Heart right ventricle (tissue), 16 donors: ENCODE measurements at regions not wholly inside any gene's neighbourhood (a gene's known extent, or its start where the extent isn't known, plus 50 kb on each side); places are given as distances from the start of the nearest gene placed in this dataset.

Source experiments
- ATAC-seq, 8 donors: fragments of 200-7000 bp; cut with Tn5 transposase; one replicate each; pipeline ENCODE4 v1.9.1; 2020; ENCODE audit warnings: mild to moderate bottlenecking in 8 of 8, moderate library complexity in 8 of 8, moderate number of reproducible peaks in 1 of 8
- DNase-seq, 2 donors: peaks; one replicate each; pipeline ENCODE4 v3.0.0-alpha.2; 2020
- H3K27ac ChIP-seq, 10 donors: fragments of 200-600 bp; sonication (generic) in 2 of 10; one replicate each; pipeline versions ENCODE4 v1.5.0 to v1.8.0; 2020 to 2022; ENCODE audit warnings: mild to moderate bottlenecking in 3 of 10
- H3K27me3 ChIP-seq, 7 donors: fragments of 200-600 bp; one replicate each; pipeline ENCODE4 v1.8.0; 2021 to 2022; ENCODE audit warnings: mild to moderate bottlenecking in 2 of 7
- H3K36me3 ChIP-seq, 9 donors: fragments of 200-600 bp; sonication (generic) in 1 of 9; one replicate each; pipeline versions ENCODE4 v1.5.0 to v1.8.0; 2020 to 2022; ENCODE audit warnings: mild to moderate bottlenecking in 2 of 9
- H3K4me1 ChIP-seq, 9 donors: fragments of 200-600 bp; sonication (generic) in 1 of 9; one replicate each; pipeline versions ENCODE4 v1.5.0 to v1.8.0; 2020 to 2022; ENCODE audit warnings: mild to moderate bottlenecking in 4 of 9
- H3K4me3 ChIP-seq, 10 donors: fragments of 200-600 bp; sonication (generic) in 2 of 10; one replicate each; pipeline versions ENCODE4 v1.5.0 to v1.8.0; 2020 to 2022; ENCODE audit warnings: mild to moderate bottlenecking in 7 of 10, moderate library complexity in 2 of 10
- H3K9me3 ChIP-seq, 11 donors: fragments of 200-600 bp in 10 of 11; sonication (generic) in 2 of 11; one replicate each; pipeline versions ENCODE4 v1.5.0 to v1.8.0; 2013 to 2022; ENCODE audit warnings: mild to moderate bottlenecking in 2 of 11, control low read depth in 1 of 11, moderate library complexity in 1 of 11
- CTCF ChIP-seq, 9 donors: fragments of 200-600 bp; sonication (generic) in 2 of 9; IDR thresholded peaks; one replicate each; pipeline versions ENCODE4 v1.5.0 to v1.8.0; 2021 to 2022; ENCODE audit warnings: antibody characterized with exemption in 9 of 9, mild to moderate bottlenecking in 5 of 9, moderate library complexity in 1 of 9
- WGBS, 2 donors: extraction: QIAGEN DNeasy Blood & Tissue Kit; methylation state at CpG; one replicate each; pipeline ENCODE4 v1.1.7; 2013; ENCODE audit warnings: inconsistent platforms in 1 of 2; 5-methylcytosine and 5-hydroxymethylcytosine counted together
- intact Hi-C, 10 donors: fragments of 100-400 bp; cut with DNase I; formaldehyde crosslinking; loops; one replicate each; pipeline versions ENCODE4 v1.11.1 to v1.14.2; 2022
- donor health status: Arrhythmogenic right ventricular cardiomyopathy.
- donor health status: ischemic (EF 13 %, LVEDD 7.1; RV severe dilation, severe dysfunction).
- donor health status: healthy with polysubstance abuse.
- donor health status: DM: no; HTN: yes; CAD: no.
- donor health status: DM: no; HTN: no; CAD: no.
- donor health status: ischemic (EF 25% LVEDD 6.9; RV normal size, moderate dysfunction).
- donor health status: ischemic (EF 25% LVEDD 5.7; RV mildly dilated, moderate dysfunction).
- donor health status: healthy.
- donor health status: DM: yes; HTN: yes; CAD: no.
- donor health status: Ischemic cardiomyopathy.
- donor health status: ischemic (EF 35%, LVEDD 5.7; RV mildly dilated, moderate dysfunction).
- donor health status: nonischemic (EF 11% LVEDD 7.7; RV severe dilation, severe dysfunction).
- donor health status: DM: yes; HTN: yes; CAD: no.
- donor health status: PGD.
- donor health status: ischemic (EF 29% LVEDD 5.4; RV normal size, mild dysfunction).
- donor health status: nonischemic (EF 23%, LVEDD 6.1; RV moderate dilation, normal function).

- intact Hi-C loops, result loop anchor here in 3 of 10 donors (10.0 kb wide), 3 partner anchors 134 to 274 kb away; partner anchors contain the start of genes CD47 (in 1 of the 3) and IFT57 (in 1 of the 3)
- no peak for TF ChIP-seq CTCF (IDR thresholded peaks at IDR 0.05)
- 41 to 59% methylated on average over 2 of the region's 2 CpGs for WGBS, 2 donors
- DNase-seq (no peak), ATAC-seq (no peak)
- Histone ChIP-seq H3K36me3 (no peaks in the 10 kb centered on the region), H3K4me1 (peaks cover 0 to 6% (median 0%) of the 10 kb centered on the region in 9 donors), H3K4me3 (no peak overlapping the region), H3K27me3 (no peaks in the 10 kb centered on the region), H3K27ac (no peak overlapping the region), H3K9me3 (no peaks in the 10 kb centered on the region)
Measured at GRCh38 chr3:107951126-107951525, 139.7 kb downstream of the CD47 start.

GRCh38 chr3:107950417-107950816, 140.4 kb downstream of the CD47 start:
- Histone ChIP-seq H3K4me3 (no peak overlapping the region), H3K9me3 (no peaks in the 10 kb centered on the region), H3K27ac (no peak overlapping the region), H3K27me3 (no peaks in the 10 kb centered on the region), H3K36me3 (no peaks in the 10 kb centered on the region), H3K4me1 (peaks cover 0 to 6% (median 0%) of the 10 kb centered on the region in 9 donors)
- intact Hi-C loops, result loop anchor here in 3 of 10 donors (10.0 kb wide), 3 partner anchors 134 to 274 kb away; partner anchors contain the start of genes CD47 (in 1 of the 3) and IFT57 (in 1 of the 3)
- ATAC-seq (no peak), DNase-seq (no peak)
- TF ChIP-seq CTCF (IDR thresholded peaks at IDR 0.05), result no peak
- WGBS, 2 donors, result 96 to 98% methylated on average over 2 of the region's 2 CpGs

- H3K4me3 ChIP-seq, result no peak overlapping the region
- H3K36me3 ChIP-seq, result no peaks in the 10 kb centered on the region
- WGBS, 2 donors, result 89 to 92% methylated on average over 3 of the region's 3 CpGs
- H3K27ac ChIP-seq, result no peak overlapping the region
- ATAC-seq (no peak), DNase-seq (no peak)
- H3K9me3 ChIP-seq, result no peaks in the 10 kb centered on the region
- peaks cover 0 to 6% (median 0%) of the 10 kb centered on the region in 9 donors for H3K4me1 ChIP-seq
- H3K27me3 ChIP-seq, result no peaks in the 10 kb centered on the region
- no peak for TF ChIP-seq CTCF (IDR thresholded peaks at IDR 0.05)
- intact Hi-C loops, result loop anchor here in 3 of 10 donors (10.0 kb wide), 2 partner anchors 275 to 525 kb away; partner anchors contain the start of gene IFT57 (in 2 of the 3)
Measured at GRCh38 chr3:107949394-107949970, 141.3 kb downstream of the CD47 start.

- H3K27ac ChIP-seq, result no peak overlapping the region
- peaks cover 0 to 6% (median 0%) of the 10 kb centered on the region in 9 donors for H3K4me1 ChIP-seq
- no peaks in the 10 kb centered on the region for H3K36me3 ChIP-seq
- H3K9me3 ChIP-seq, result no peaks in the 10 kb centered on the region
- ATAC-seq (no peak), DNase-seq (no peak)
- intact Hi-C loops, result loop anchor here in 3 of 10 donors (10.0 kb wide), 2 partner anchors 278 to 528 kb away; partner anchors contain the start of gene IFT57 (in 2 of the 3)
- no peak for TF ChIP-seq CTCF (IDR thresholded peaks at IDR 0.05)
- no peaks in the 10 kb centered on the region for H3K27me3 ChIP-seq
- H3K4me3 ChIP-seq, result no peak overlapping the region
Measured at GRCh38 chr3:107947203-107947602, 143.6 kb downstream of the CD47 start.
